ENCODE measurements at regions not wholly inside any gene's neighbourhood (a gene's known extent, or its start where the extent isn't known, plus 50 kb on each side); places are given as distances from the start of the nearest gene placed in this dataset.
"Not testable (repeated sequence)": the region's sequence is repeated elsewhere in the genome, so short reads cannot be mapped to it uniquely, and the experiment has no call there.

DNA sequence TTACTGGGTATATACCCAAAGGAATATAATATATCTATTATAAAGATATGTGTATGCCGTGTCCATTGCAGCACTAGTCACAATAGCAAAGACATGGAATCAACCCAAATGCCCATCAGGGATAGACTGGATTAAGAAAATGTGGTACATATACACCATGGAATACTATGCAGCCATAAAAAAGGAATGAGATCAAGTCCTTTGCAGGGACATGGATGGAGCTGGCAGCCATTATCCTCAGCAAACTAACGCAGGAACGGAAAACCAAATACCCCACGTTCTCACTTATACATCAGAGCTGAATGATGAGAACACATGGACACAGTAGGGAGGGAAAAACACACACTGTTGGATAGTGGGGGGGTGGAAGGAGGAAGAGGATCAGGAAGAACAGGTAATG is 206.7 kb downstream of the MSX2 start:
- H3K27me3 ChIP-seq (ENCODE audit: insufficient read depth, low read length); H3K27ac ChIP-seq (ENCODE audit: low read depth, low read length); H3K4me1 ChIP-seq (ENCODE audit: insufficient read depth, low read length); H3K9ac ChIP-seq (ENCODE audit: low read depth, low read length); H3K36me3 ChIP-seq (ENCODE audit: insufficient read depth, low read length); H3K9me3 ChIP-seq (ENCODE audit: insufficient read depth, low read depth, low read length); H3K4me3 ChIP-seq (ENCODE audit: low read length): not testable (repeated sequence)
- WGBS, result 100% methylated on average over 3 of the region's 4 CpGs

DNA sequence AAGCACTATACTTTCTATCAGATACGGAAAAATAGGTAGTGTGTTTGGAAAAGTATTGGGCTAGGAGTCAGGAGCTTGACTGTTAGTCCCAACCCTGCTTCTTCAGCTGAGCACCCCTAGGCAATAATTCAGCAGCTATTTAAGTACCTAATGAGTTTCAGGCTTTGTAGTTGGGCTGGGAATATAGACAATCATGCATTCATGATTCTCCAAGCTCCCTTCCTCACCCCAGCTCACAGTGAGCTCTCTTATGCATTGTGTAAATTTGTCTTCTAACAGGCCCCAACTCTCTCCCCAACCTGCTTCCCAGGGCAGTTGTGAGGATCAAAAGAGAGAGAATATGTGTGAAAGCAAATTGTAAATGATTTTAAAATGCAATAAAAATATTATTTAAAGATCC is 201.2 kb downstream of the MSX2 start:
- H3K27ac ChIP-seq (ENCODE audit: low read depth, low read length), result no peak overlapping the region
- H3K36me3 ChIP-seq (ENCODE audit: insufficient read depth, low read length), result no peaks in the 10 kb centered on the region
- H3K4me3 ChIP-seq (ENCODE audit: low read length), result no peak overlapping the region
- WGBS, result 100% methylated on average over 1 of the region's 1 CpG
- no peaks in the 10 kb centered on the region for H3K9me3 ChIP-seq (ENCODE audit: insufficient read depth, low read depth, low read length)
- no peak overlapping the region for H3K9ac ChIP-seq (ENCODE audit: low read depth, low read length)
- H3K27me3 ChIP-seq (ENCODE audit: insufficient read depth, low read length), result no peaks in the 10 kb centered on the region
- peaks cover 10% of the 10 kb centered on the region for H3K4me1 ChIP-seq (ENCODE audit: insufficient read depth, low read length)

DNA sequence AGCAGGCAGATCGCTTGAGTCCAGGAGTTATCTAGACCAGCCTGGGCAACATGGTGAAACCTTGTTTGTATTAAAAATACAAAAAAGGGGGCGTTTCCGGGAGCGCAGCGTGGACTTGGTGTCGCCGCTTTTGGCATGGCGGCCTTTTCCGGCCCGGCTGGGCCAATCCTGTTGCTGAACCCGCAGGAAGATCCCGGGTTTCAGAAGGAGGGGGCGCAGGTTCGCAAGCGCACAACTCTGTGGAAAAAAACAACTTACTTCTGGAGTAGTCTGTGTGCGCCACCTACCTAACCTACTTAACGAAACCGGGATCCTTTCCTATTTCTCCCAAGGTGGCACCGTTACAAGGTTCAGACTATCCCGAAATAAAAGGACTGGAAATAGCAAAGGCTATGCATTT is 198.6 kb downstream of the MSX2 start:
- Histone ChIP-seq H3K27me3 (ENCODE audit: insufficient read depth, low read length) (no peaks in the 10 kb centered on the region), H3K4me1 (ENCODE audit: insufficient read depth, low read length) (peaks cover 11% of the 10 kb centered on the region), H3K9ac (ENCODE audit: low read depth, low read length) (no peak overlapping the region), H3K27ac (ENCODE audit: low read depth, low read length) (no peak overlapping the region), H3K9me3 (ENCODE audit: insufficient read depth, low read depth, low read length) (no peaks in the 10 kb centered on the region), H3K36me3 (ENCODE audit: insufficient read depth, low read length) (no peaks in the 10 kb centered on the region), H3K4me3 (ENCODE audit: low read length) (no peak overlapping the region)
- WGBS, result 97% methylated on average over 20 of the region's 20 CpGs

GRCh38 chr5:174920906-174921550 is 196.6 kb downstream of the MSX2 start:
- H3K36me3 ChIP-seq (ENCODE audit: insufficient read depth, low read length), result no peaks in the 10 kb centered on the region
- H3K9ac ChIP-seq (ENCODE audit: low read depth, low read length), result no peak overlapping the region
- no peak overlapping the region for H3K27ac ChIP-seq (ENCODE audit: low read depth, low read length)
- no peaks in the 10 kb centered on the region for H3K27me3 ChIP-seq (ENCODE audit: insufficient read depth, low read length)
- no peaks in the 10 kb centered on the region for H3K9me3 ChIP-seq (ENCODE audit: insufficient read depth, low read depth, low read length)
- H3K4me3 ChIP-seq (ENCODE audit: low read length), result no peak overlapping the region
- 28% methylated on average over 7 of the region's 8 CpGs for WGBS
- peaks cover 16% of the 10 kb centered on the region for H3K4me1 ChIP-seq (ENCODE audit: insufficient read depth, low read length)

- H3K4me1 ChIP-seq (ENCODE audit: insufficient read depth, low read length), result peaks cover 17% of the 10 kb centered on the region
- H3K9me3 ChIP-seq (ENCODE audit: insufficient read depth, low read depth, low read length), result no peaks in the 10 kb centered on the region
- H3K4me3 ChIP-seq (ENCODE audit: low read length), result no peak overlapping the region
- WGBS, result 83% methylated on average over 3 of the region's 3 CpGs
- no peak overlapping the region for H3K9ac ChIP-seq (ENCODE audit: low read depth, low read length)
- H3K27me3 ChIP-seq (ENCODE audit: insufficient read depth, low read length), result no peaks in the 10 kb centered on the region; the same call in 1 of the 2 replicates
- H3K36me3 ChIP-seq (ENCODE audit: insufficient read depth, low read length), result no peaks in the 10 kb centered on the region
- H3K27ac ChIP-seq (ENCODE audit: low read depth, low read length), result no peak overlapping the region
Measured at GRCh38 chr5:174919351-174919750, 195.0 kb downstream of the MSX2 start.

DNA sequence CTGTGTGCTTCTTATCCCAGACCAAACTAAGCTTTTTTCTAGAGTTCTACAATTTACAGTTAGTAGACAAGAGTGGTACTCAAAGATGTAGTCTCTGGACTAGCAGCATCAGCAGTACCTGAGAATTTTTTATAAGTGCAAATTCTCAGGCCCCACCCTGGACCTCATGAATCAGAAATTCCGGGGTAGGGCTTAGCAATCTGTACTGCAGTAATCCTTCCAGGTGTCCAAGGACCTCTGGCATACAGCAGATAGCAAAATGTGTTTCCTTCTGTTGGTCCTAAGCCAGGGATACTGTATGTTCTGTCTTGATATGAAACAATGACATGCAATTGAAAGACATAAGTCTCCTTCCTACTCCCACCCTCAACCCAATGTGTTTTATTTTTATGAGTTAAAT is 194.3 kb downstream of the MSX2 start:
- WGBS, result 93% methylated on average over 1 of the region's 1 CpG

DNA sequence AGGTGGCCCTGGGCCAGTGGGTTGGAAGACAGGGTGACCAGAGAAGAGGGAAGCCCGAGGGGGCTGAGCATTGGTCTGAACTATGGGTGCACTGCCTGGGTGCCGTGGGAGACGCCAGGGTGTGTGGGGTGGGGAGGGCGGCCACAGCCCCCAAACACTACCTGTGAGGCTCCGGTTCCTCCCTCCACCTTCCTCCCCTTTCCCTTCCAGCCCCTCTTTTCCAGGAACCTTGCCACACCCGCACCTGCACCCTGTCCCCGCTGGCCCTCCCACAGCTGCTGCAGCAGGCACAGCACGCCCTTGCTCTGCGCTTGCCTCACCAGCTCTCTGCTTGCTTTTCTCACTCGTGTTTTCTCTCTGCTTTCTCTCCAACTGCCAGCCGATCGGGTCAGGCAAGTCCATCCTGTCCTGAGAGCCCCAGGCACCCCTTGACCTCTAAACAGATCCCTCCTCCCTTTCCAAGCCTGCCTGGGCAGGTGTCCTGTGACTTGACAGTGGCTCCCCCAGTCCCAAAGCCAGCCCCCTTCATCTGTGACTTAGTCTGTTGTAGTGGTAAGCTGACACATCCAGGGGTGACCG is 193.7 kb downstream of the MSX2 start:
- Histone ChIP-seq H3K4me1 (ENCODE audit: insufficient read depth, low read length) (peaks cover 17% of the 10 kb centered on the region), H3K27me3 (ENCODE audit: insufficient read depth, low read length) (no peaks in the 10 kb centered on the region; the same call in 1 of the 2 replicates), H3K27ac (ENCODE audit: low read depth, low read length) (no peak overlapping the region), H3K9me3 (ENCODE audit: insufficient read depth, low read depth, low read length) (no peaks in the 10 kb centered on the region), H3K9ac (ENCODE audit: low read depth, low read length) (no peak overlapping the region), H3K36me3 (ENCODE audit: insufficient read depth, low read length) (no peaks in the 10 kb centered on the region), H3K4me3 (ENCODE audit: low read length) (no peak overlapping the region)
- 89% methylated on average over 11 of the region's 13 CpGs for WGBS

More for the DNA sequence above, 194.3 kb downstream of the MSX2 start:
- H3K36me3 ChIP-seq (ENCODE audit: insufficient read depth, low read length), result no peaks in the 10 kb centered on the region
- H3K27me3 ChIP-seq (ENCODE audit: insufficient read depth, low read length), result no peaks in the 10 kb centered on the region; the same call in 1 of the 2 replicates
- no peaks in the 10 kb centered on the region for H3K9me3 ChIP-seq (ENCODE audit: insufficient read depth, low read depth, low read length)
- H3K4me3 ChIP-seq (ENCODE audit: low read length), result no peak overlapping the region
- H3K4me1 ChIP-seq (ENCODE audit: insufficient read depth, low read length), result peaks cover 17% of the 10 kb centered on the region
- H3K9ac ChIP-seq (ENCODE audit: low read depth, low read length), result no peak overlapping the region
- no peak overlapping the region for H3K27ac ChIP-seq (ENCODE audit: low read depth, low read length)

DNA sequence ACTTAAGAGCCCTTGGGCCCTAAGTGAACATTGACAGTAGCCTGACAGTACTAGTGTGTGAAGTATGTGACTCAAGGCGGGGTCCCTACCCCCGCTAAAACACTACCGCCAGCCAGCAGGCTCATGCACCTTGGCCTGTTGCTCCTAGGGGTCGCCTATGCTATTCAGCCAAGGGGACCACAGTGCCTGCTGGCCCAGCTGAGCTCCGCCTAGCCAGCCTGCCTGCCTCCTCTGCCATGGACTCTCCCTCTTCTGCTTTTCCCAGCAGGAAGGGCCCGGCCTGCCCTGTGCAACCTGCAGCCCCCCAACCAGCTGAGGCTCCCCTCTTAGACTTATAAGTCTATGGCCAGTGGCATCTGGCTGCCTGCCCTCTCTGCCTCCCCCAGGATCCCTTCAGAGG is 193.1 kb downstream of the MSX2 start:
- H3K9me3 ChIP-seq (ENCODE audit: insufficient read depth, low read depth, low read length); H3K27me3 ChIP-seq (ENCODE audit: insufficient read depth, low read length); H3K9ac ChIP-seq (ENCODE audit: low read depth, low read length); H3K27ac ChIP-seq (ENCODE audit: low read depth, low read length); H3K36me3 ChIP-seq (ENCODE audit: insufficient read depth, low read length); H3K4me3 ChIP-seq (ENCODE audit: low read length): not testable (repeated sequence)
- peaks cover 17% of the 10 kb centered on the region for H3K4me1 ChIP-seq (ENCODE audit: insufficient read depth, low read length)
- WGBS, result 95% methylated on average over 6 of the region's 6 CpGs

- not testable (repeated sequence) for H3K9me3 ChIP-seq (ENCODE audit: insufficient read depth, low read depth, low read length); H3K27ac ChIP-seq (ENCODE audit: low read depth, low read length); H3K27me3 ChIP-seq (ENCODE audit: insufficient read depth, low read length); H3K36me3 ChIP-seq (ENCODE audit: insufficient read depth, low read length); H3K9ac ChIP-seq (ENCODE audit: low read depth, low read length); H3K4me3 ChIP-seq (ENCODE audit: low read length)
- 90% methylated on average over 1 of the region's 1 CpG for WGBS
- H3K4me1 ChIP-seq (ENCODE audit: insufficient read depth, low read length), result peaks cover 17% of the 10 kb centered on the region
Measured at GRCh38 chr5:174916924-174917323, 192.5 kb downstream of the MSX2 start.

DNA sequence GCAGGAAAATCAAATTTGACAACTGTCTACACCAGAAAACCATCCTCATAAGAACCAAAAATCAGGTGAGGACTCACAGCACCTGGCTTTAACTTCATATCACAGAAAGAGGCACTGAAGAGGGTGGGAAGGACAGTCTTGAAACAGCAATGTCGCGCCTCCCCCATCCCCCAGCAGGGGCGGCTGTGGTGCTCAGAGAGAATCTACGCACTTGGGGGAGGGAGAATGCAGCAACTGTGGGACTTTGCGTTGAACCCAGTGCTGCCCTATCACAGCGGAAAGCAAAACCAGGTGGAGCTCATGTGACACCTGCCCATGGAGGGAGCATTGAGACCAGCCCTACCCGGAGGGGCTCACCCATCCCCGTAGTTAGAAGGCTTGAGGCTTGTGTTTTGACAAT is 191.8 kb downstream of the MSX2 start:
- WGBS, result 80% methylated on average over 8 of the region's 8 CpGs
- peaks cover 13% of the 10 kb centered on the region for H3K4me1 ChIP-seq (ENCODE audit: insufficient read depth, low read length)
- H3K4me3 ChIP-seq (ENCODE audit: low read length), result no peak overlapping the region
- no peaks in the 10 kb centered on the region for H3K36me3 ChIP-seq (ENCODE audit: insufficient read depth, low read length)
- no peak overlapping the region for H3K9ac ChIP-seq (ENCODE audit: low read depth, low read length)
- no peak overlapping the region for H3K27ac ChIP-seq (ENCODE audit: low read depth, low read length)
- H3K9me3 ChIP-seq (ENCODE audit: insufficient read depth, low read depth, low read length), result no peaks in the 10 kb centered on the region
- H3K27me3 ChIP-seq (ENCODE audit: insufficient read depth, low read length), result no peaks in the 10 kb centered on the region; the same call in 1 of the 2 replicates

- Histone ChIP-seq H3K27me3 (ENCODE audit: insufficient read depth, low read length) (no peaks in the 10 kb centered on the region; the same call in 1 of the 2 replicates), H3K36me3 (ENCODE audit: insufficient read depth, low read length) (no peaks in the 10 kb centered on the region), H3K4me1 (ENCODE audit: insufficient read depth, low read length) (peaks cover 6% of the 10 kb centered on the region; the same call in 1 of the 2 replicates), H3K9me3 (ENCODE audit: insufficient read depth, low read depth, low read length) (no peaks in the 10 kb centered on the region), H3K4me3 (ENCODE audit: low read length) (no peak overlapping the region), H3K9ac (ENCODE audit: low read depth, low read length) (no peak overlapping the region), H3K27ac (ENCODE audit: low read depth, low read length) (no peak overlapping the region)
- WGBS, result 98% methylated on average over 9 of the region's 9 CpGs
Measured at GRCh38 chr5:174911118-174911517, 186.7 kb downstream of the MSX2 start.

Measured in HUES64 (cell line).